Keratinocyte (primary cell): ENCODE measurements at regions not wholly inside any gene's neighbourhood (a gene's known extent, or its start where the extent isn't known, plus 50 kb on each side); places are given as distances from the start of the nearest gene placed in this dataset.

ENCODE experiments used
- DNase-seq: peaks from one replicate; pipeline ENCODE4 v3.0.0-alpha.2; 2011; ENCODE audit warnings: low read depth, missing footprints, low spot score
- FAIRE-seq: peaks from 2 replicates; lab custom pipeline; 2011; peaks lifted over from hg19 to GRCh38; lab: Jason Lieb, UNC
- H2AFZ ChIP-seq: 2 replicates; pipeline ENCODE4 v1.6.0; 2012; ENCODE audit warnings: low read length, control low read depth, inconsistent platforms; ENCODE audit not compliant: control insufficient read depth
- H3K27ac ChIP-seq: 2 replicates; pipeline ENCODE4 v1.5.1; 2011; ENCODE audit warnings: low read length; ENCODE audit not compliant: control insufficient read depth, insufficient read depth
- H3K27me3 ChIP-seq: 3 replicates; pipeline ENCODE4 v1.6.0; 2011; ENCODE audit warnings: low read length; ENCODE audit not compliant: control insufficient read depth, insufficient read depth; ENCODE audit errors: extremely low read depth
- H3K36me3 ChIP-seq, 2 experiments: 2 replicates in 1 of 2; 3 replicates in 1 of 2; pipeline ENCODE4 v1.5.1; 2011; ENCODE audit warnings: low read length in 2 of 2, mild to moderate bottlenecking in 1 of 2; ENCODE audit not compliant: control insufficient read depth in 2 of 2, insufficient read depth in 2 of 2; ENCODE audit errors: extremely low read depth in 1 of 2
- H3K4me1 ChIP-seq: 3 replicates; pipeline ENCODE4 v1.5.1; 2011; ENCODE audit warnings: low read length; ENCODE audit not compliant: control insufficient read depth, insufficient read depth; ENCODE audit errors: extremely low read depth
- H3K4me2 ChIP-seq: 3 replicates; pipeline ENCODE4 v1.6.0; 2011; ENCODE audit warnings: low read depth, low read length; ENCODE audit not compliant: control insufficient read depth, insufficient read depth; ENCODE audit errors: extremely low read depth
- H3K4me3 ChIP-seq, 3 experiments: fragments of 200-600 bp in 1 of 3; sonication (generic) in 1 of 3; 2 replicates in 2 of 3; 3 replicates in 1 of 3; pipeline ENCODE4 v1.5.1; 2011 to 2016; ENCODE audit warnings: low read length in 3 of 3, mild to moderate bottlenecking in 3 of 3, control low read depth in 2 of 3, inconsistent platforms in 1 of 3, low read depth in 1 of 3, mixed read lengths in 1 of 3, mixed run types in 1 of 3, moderate library complexity in 1 of 3; ENCODE audit not compliant: control insufficient read depth in 2 of 3, insufficient read depth in 2 of 3; ENCODE audit errors: extremely low read depth in 1 of 3
- H3K79me2 ChIP-seq: 2 replicates; pipeline ENCODE4 v1.6.0; 2012; ENCODE audit warnings: low read length; ENCODE audit not compliant: control insufficient read depth, insufficient read depth
- H3K9ac ChIP-seq: 3 replicates; pipeline ENCODE4 v1.6.0; 2011; ENCODE audit warnings: low read length; ENCODE audit not compliant: control insufficient read depth, insufficient read depth; ENCODE audit errors: extremely low read depth
- H3K9me1 ChIP-seq: 3 replicates; pipeline ENCODE4 v1.6.0; 2011; ENCODE audit warnings: low read length; ENCODE audit not compliant: control insufficient read depth, insufficient read depth; ENCODE audit errors: extremely low read depth
- H3K9me3 ChIP-seq: 2 replicates; pipeline ENCODE4 v1.5.1; 2012; ENCODE audit warnings: low read depth, low read length; ENCODE audit not compliant: control insufficient read depth
- H4K20me1 ChIP-seq: 3 replicates; pipeline ENCODE4 v1.6.0; 2011; ENCODE audit warnings: low read length; ENCODE audit not compliant: control insufficient read depth, insufficient read depth; ENCODE audit errors: extremely low read depth
- CTCF ChIP-seq, 3 experiments: IDR thresholded peaks in 1 of 3; conservative IDR thresholded peaks in 1 of 3; optimal IDR thresholded peaks in 1 of 3; 2 replicates in 2 of 3; 3 replicates in 1 of 3; pipeline versions ENCODE3 to v1.5.1; 2011; ENCODE audit warnings: low read length in 3 of 3, mild to moderate bottlenecking in 3 of 3, moderate library complexity in 2 of 3, control low read depth in 1 of 3, inconsistent platforms in 1 of 3; ENCODE audit not compliant: insufficient read depth in 2 of 3; ENCODE audit errors: extremely low read depth in 1 of 3
- EZH2 ChIP-seq: IDR thresholded peaks from one replicate; pipeline ENCODE4 v1.6.1; 2012; ENCODE audit warnings: inconsistent platforms, mild to moderate bottlenecking, low read length, moderate library complexity
- dilution Hi-C: fragments of 300-500 bp; cut with MboI; formaldehyde crosslinking; loops from one replicate; pipeline ENCODE4 v1.7.0; 2020; ENCODE audit warnings: low sequenced_read_pairs; ENCODE audit not compliant: extremely low pct_ligation_motif_present

- H4K20me1 ChIP-seq, result no peaks in the 10 kb centered on the region
- no peaks in the 10 kb centered on the region for H3K27me3 ChIP-seq
- no peak overlapping the region for H3K27ac ChIP-seq
- no peak for FAIRE-seq
- no peak overlapping the region for H2AFZ ChIP-seq
- no peaks in the 10 kb centered on the region for H3K36me3 ChIP-seq
- no peak overlapping the region for H3K4me3 ChIP-seq
- H3K9ac ChIP-seq, result no peak overlapping the region
- no peak for DNase-seq
- no peaks in the 10 kb centered on the region for H3K79me2 ChIP-seq
- H3K9me1 ChIP-seq, result no peaks in the 10 kb centered on the region
- H3K9me3 ChIP-seq, result no peaks in the 10 kb centered on the region
- no peaks in the 10 kb centered on the region for H3K4me1 ChIP-seq
- H3K4me2 ChIP-seq, result no peak overlapping the region
- TF ChIP-seq EZH2 (no peak), CTCF (optimal IDR thresholded peaks at IDR 0.05 in 1 of 3, IDR thresholded peaks at IDR 0.05 in 1 of 3, conservative IDR thresholded peaks at IDR 0.05 in 1 of 3; ENCODE audit: extremely low read depth in 1 of 3, insufficient read depth in 2 of 3, low read length in 3 of 3) (no peak)
- dilution Hi-C loops, result no loop called here
Observed at GRCh38 chr4:144557404-144557803, 88.6 kb upstream of the HHIP start.

GRCh38 chr4:144562019-144562705 is 83.8 kb upstream of the HHIP start:
- H4K20me1 ChIP-seq, result no peaks in the 10 kb centered on the region
- no peaks in the 10 kb centered on the region for H3K4me1 ChIP-seq
- DNase-seq, result no peak
- no peak overlapping the region for H3K9ac ChIP-seq
- H3K4me3 ChIP-seq, result no peak overlapping the region
- H3K9me1 ChIP-seq, result no peaks in the 10 kb centered on the region
- H3K36me3 ChIP-seq, result no peaks in the 10 kb centered on the region
- H2AFZ ChIP-seq, result no peak overlapping the region
- no peaks in the 10 kb centered on the region for H3K9me3 ChIP-seq
- no peaks in the 10 kb centered on the region for H3K79me2 ChIP-seq
- no peak overlapping the region for H3K27ac ChIP-seq
- H3K4me2 ChIP-seq, result no peak overlapping the region
- H3K27me3 ChIP-seq, result no peaks in the 10 kb centered on the region
- FAIRE-seq, result no peak
- dilution Hi-C loops, result no loop called here
- TF ChIP-seq CTCF (optimal IDR thresholded peaks at IDR 0.05 in 1 of 3, IDR thresholded peaks at IDR 0.05 in 1 of 3, conservative IDR thresholded peaks at IDR 0.05 in 1 of 3; ENCODE audit: extremely low read depth in 1 of 3, insufficient read depth in 2 of 3, low read length in 3 of 3) (peak in 2 of 3 experiments; percentile 7 to 37), EZH2 (no peak)
